Left ventricle myocardium inferior (tissue), 1 donor: ENCODE measurements at regions not wholly inside any gene's neighbourhood (a gene's known extent, or its start where the extent isn't known, plus 50 kb on each side); places are given as distances from the start of the nearest gene placed in this dataset.
"Not testable (repeated sequence)": the region's sequence is repeated elsewhere in the genome, so short reads cannot be mapped to it uniquely, and the experiment has no call there.

Source experiments
- DNase-seq: peaks from one replicate; pipeline ENCODE4 v3.0.0-alpha.2; 2020
- H3K27ac ChIP-seq: fragments of 200-600 bp; replicated peaks from 2 replicates; pipeline ENCODE4 v1.8.0; 2021
- H3K27me3 ChIP-seq: fragments of 200-600 bp; 2 replicates; pipeline ENCODE4 v1.8.0; 2021; ENCODE audit warnings: low read depth
- H3K36me3 ChIP-seq: fragments of 200-600 bp; 2 replicates; pipeline ENCODE4 v1.8.0; 2021
- H3K4me1 ChIP-seq: fragments of 200-600 bp; 2 replicates; pipeline ENCODE4 v1.8.0; 2021
- H3K4me3 ChIP-seq: fragments of 200-600 bp; 2 replicates; pipeline ENCODE4 v1.8.0; 2021; ENCODE audit warnings: mild to moderate bottlenecking, moderate library complexity
- H3K9me3 ChIP-seq: fragments of 200-600 bp; replicated peaks from 2 replicates; pipeline ENCODE4 v1.8.0; 2021
- CTCF ChIP-seq: fragments of 200-600 bp; IDR thresholded peaks from 2 replicates; pipeline ENCODE4 v1.8.0; 2021; ENCODE audit warnings: antibody characterized with exemption, mild to moderate bottlenecking, borderline replicate concordance
- intact Hi-C: fragments of 100-400 bp; cut with micrococcal nuclease; formaldehyde crosslinking; loops from one replicate; pipeline ENCODE4 v1.11.0; 2022
- donor health status: DM: no; HTN: yes; CAD: no; lungs with severe emphysema.

DNA sequence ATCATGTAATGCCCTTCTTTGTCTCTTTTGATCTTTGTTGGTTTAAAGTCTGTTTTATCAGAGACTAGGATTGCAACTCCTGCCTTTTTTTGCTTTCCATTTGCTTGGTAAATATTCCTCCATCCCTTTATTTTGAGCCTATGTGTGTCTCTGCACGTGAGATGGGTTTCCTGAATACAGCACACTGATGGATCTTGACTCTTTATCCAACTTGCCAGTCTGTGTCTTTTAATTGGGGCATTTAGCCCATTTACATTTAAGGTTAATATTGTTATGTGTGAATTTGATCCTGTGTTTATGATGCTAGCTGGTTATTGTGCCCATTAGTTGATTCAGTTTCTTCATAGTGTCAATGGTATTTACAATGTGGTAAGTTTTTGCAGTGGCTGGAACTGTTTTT is 72.7 kb downstream of the ADCYAP1 start:
- H3K27me3 ChIP-seq, intact Hi-C loops, H3K4me1 ChIP-seq, DNase-seq, H3K27ac ChIP-seq, H3K4me3 ChIP-seq, H3K36me3 ChIP-seq: not testable (repeated sequence)
- peaks cover 41% of the 10 kb centered on the region for H3K9me3 ChIP-seq

DNA sequence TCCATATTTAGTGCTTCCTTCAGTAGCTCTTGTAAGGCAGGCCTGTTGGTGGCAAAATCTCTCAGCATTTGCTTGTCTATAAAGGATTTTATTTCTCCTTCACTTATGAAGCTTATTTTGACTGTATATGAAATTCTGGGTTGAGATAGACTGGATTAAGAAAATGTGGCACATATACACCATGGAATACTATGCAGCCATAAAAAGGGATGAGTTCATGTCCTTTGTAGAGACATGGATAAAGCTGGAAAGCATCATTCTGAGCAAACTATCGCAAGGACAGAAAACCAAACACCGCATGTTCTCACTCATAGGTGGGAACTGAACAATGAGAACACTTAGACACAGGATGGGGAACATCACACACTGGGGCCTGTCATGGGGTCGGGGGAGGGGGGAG is 73.1 kb downstream of the ADCYAP1 start:
- DNase-seq, H3K36me3 ChIP-seq, H3K27me3 ChIP-seq, H3K4me1 ChIP-seq, H3K4me3 ChIP-seq, intact Hi-C loops, H3K27ac ChIP-seq: not testable (repeated sequence)
- peaks cover 41% of the 10 kb centered on the region for H3K9me3 ChIP-seq

GRCh38 chr18:980586-980985 is 75.9 kb downstream of the ADCYAP1 start:
- H3K4me3 ChIP-seq: no peak overlapping the region
- H3K9me3 ChIP-seq: peaks cover 41% of the 10 kb centered on the region
- H3K27me3 ChIP-seq: no peaks in the 10 kb centered on the region
- no peak overlapping the region for H3K27ac ChIP-seq
- intact Hi-C loops: no loop called here
- DNase-seq: no peak
- peaks cover 12% of the 10 kb centered on the region for H3K4me1 ChIP-seq
- no peak for TF ChIP-seq CTCF
- no peaks in the 10 kb centered on the region for H3K36me3 ChIP-seq

DNA sequence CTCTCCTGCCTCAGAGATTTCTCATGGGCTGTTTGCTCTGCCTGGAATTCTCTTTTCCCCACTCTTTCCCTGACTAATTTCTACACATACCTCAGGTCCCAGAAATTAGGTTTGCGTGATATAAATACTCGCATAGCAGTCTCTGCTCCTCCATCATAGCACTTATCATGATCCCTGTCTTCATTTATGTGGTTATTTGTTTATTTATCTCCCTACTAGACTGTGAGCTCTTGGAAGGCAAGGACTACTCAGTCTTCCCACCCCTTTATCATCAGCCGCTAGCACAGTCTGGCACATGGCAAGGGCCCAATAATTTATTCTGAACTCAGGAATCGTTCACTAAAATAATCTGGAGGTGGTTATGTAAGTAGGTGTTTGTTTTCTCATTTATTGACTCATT is 79.3 kb downstream of the ADCYAP1 start:
- Histone ChIP-seq H3K36me3 (no peaks in the 10 kb centered on the region), H3K4me3 (no peak overlapping the region), H3K27ac (no peak overlapping the region), H3K4me1 (peaks cover 31% of the 10 kb centered on the region), H3K9me3 (peaks cover 20% of the 10 kb centered on the region), H3K27me3 (no peaks in the 10 kb centered on the region)
- intact Hi-C loops: no loop called here
- no peak for TF ChIP-seq CTCF
- DNase-seq: no peak

GRCh38 chr18:985212-985661 is 80.6 kb downstream of the ADCYAP1 start:
- Histone ChIP-seq H3K27me3 (no peaks in the 10 kb centered on the region), H3K4me3 (no peak overlapping the region), H3K9me3 (peaks cover 10% of the 10 kb centered on the region), H3K27ac (peak overlapping the region; percentile 77), H3K36me3 (no peaks in the 10 kb centered on the region), H3K4me1 (peaks cover 41% of the 10 kb centered on the region)
- peak; percentile 15 for DNase-seq
- TF ChIP-seq CTCF: no peak
- intact Hi-C loops: no loop called here

DNA sequence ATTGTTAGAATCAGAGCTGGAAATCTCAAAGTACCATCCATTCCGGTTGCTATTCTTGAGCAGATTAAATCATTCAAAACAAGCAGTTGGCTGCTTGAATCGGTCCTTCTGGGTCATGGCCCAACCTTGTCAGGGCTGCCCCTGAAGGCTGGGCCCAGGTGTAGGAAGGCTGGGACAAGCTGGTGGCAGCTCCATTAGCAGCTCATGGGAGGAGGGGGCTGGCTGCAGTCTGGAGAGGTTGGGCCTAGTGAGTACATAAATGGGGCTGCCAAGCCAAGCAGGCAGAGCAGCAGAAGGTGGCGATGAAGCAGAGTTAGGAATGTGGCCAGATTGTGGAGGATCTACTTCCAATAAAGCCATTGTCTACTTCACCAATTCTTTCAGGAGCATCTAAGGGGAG is 81.4 kb downstream of the ADCYAP1 start:
- peak overlapping the region; percentile 77 for H3K27ac ChIP-seq
- no peak for DNase-seq
- H3K36me3 ChIP-seq: no peaks in the 10 kb centered on the region
- peaks cover 43% of the 10 kb centered on the region for H3K4me1 ChIP-seq
- H3K9me3 ChIP-seq: peaks cover 2% of the 10 kb centered on the region
- H3K4me3 ChIP-seq: no peak overlapping the region
- intact Hi-C loops: no loop called here
- H3K27me3 ChIP-seq: no peaks in the 10 kb centered on the region
- no peak for TF ChIP-seq CTCF

DNA sequence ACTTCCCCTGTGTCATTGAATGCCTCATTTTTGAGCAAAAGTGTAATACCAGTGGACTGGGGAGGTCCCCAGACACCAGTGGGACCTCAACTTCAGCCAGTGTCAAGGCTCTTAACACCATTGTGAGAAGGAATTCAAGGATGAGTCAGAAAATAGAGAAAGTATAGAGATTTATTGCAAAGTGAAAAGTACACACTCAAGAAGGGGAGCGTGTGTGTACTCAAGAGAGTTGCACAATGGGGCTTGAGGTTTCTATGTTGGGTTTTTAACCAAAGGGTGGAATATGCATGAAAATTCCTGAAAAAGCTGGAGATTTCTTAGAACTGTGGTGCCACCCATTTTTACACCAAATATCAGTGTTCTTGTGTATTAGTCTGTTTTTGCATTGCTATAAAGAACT is 81.9 kb downstream of the ADCYAP1 start:
- no peaks in the 10 kb centered on the region for H3K36me3 ChIP-seq
- peaks cover 43% of the 10 kb centered on the region for H3K4me1 ChIP-seq
- no peaks in the 10 kb centered on the region for H3K9me3 ChIP-seq
- no peak for TF ChIP-seq CTCF
- intact Hi-C loops: no loop called here
- H3K27ac ChIP-seq: peak overlapping the region; percentile 77
- DNase-seq: no peak
- H3K4me3 ChIP-seq: no peak overlapping the region
- H3K27me3 ChIP-seq: no peaks in the 10 kb centered on the region
